ENCODE measurements at regions not wholly inside any gene's neighbourhood (a gene's known extent, or its start where the extent isn't known, plus 50 kb on each side); places are given as distances from the start of the nearest gene placed in this dataset.

GRCh38 chr12:75571204-75571603 lies 59.8 kb upstream of the KRR1 start:
- no peak overlapping the region for H3K27ac ChIP-seq (ENCODE audit: low read depth, low read length)
- no peak overlapping the region for H3K9ac ChIP-seq (ENCODE audit: low read length)
- H3K27me3 ChIP-seq (ENCODE audit: control insufficient read depth, insufficient read depth, low read length): no peaks in the 10 kb centered on the region
- H3K4me1 ChIP-seq (ENCODE audit: control insufficient read depth, insufficient read depth, low read length): no peaks in the 10 kb centered on the region
- no peak overlapping the region for H3K4me3 ChIP-seq (ENCODE audit: low read length)
- H3K36me3 ChIP-seq (ENCODE audit: control insufficient read depth, insufficient read depth, low read length): no peaks in the 10 kb centered on the region

DNA sequence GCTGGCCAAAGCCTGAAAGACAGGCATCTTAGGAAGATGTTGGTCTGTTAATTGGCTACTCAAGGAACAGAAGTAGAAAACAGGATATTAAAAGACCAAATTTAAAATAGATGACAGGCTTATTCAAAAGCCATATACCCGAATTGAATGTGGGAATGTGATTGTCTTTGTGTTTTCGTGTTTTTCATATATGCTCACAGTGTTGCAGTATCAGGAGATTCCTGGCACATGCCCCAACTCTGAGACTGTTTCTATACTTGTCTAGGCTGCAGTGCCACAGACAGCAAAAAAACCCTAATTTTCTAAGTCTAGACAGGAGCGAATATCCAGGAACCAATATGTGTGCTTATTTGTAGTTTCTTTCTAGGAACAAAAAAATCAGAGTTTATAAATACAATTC lies 57.4 kb upstream of the KRR1 start:
- Histone ChIP-seq H3K27ac (ENCODE audit: low read depth, low read length) (no peak overlapping the region), H3K27me3 (ENCODE audit: control insufficient read depth, insufficient read depth, low read length) (no peaks in the 10 kb centered on the region), H3K9ac (ENCODE audit: low read length) (no peak overlapping the region), H3K36me3 (ENCODE audit: control insufficient read depth, insufficient read depth, low read length) (no peaks in the 10 kb centered on the region), H3K4me1 (ENCODE audit: control insufficient read depth, insufficient read depth, low read length) (no peaks in the 10 kb centered on the region), H3K4me3 (ENCODE audit: low read length) (no peak overlapping the region)

GRCh38 chr12:75568393-75568792 lies 57.0 kb upstream of the KRR1 start:
- no peak overlapping the region for H3K9ac ChIP-seq (ENCODE audit: low read length)
- no peaks in the 10 kb centered on the region for H3K27me3 ChIP-seq (ENCODE audit: control insufficient read depth, insufficient read depth, low read length)
- no peaks in the 10 kb centered on the region for H3K36me3 ChIP-seq (ENCODE audit: control insufficient read depth, insufficient read depth, low read length)
- H3K4me3 ChIP-seq (ENCODE audit: low read length): no peak overlapping the region
- H3K27ac ChIP-seq (ENCODE audit: low read depth, low read length): no peak overlapping the region
- no peaks in the 10 kb centered on the region for H3K4me1 ChIP-seq (ENCODE audit: control insufficient read depth, insufficient read depth, low read length)

DNA sequence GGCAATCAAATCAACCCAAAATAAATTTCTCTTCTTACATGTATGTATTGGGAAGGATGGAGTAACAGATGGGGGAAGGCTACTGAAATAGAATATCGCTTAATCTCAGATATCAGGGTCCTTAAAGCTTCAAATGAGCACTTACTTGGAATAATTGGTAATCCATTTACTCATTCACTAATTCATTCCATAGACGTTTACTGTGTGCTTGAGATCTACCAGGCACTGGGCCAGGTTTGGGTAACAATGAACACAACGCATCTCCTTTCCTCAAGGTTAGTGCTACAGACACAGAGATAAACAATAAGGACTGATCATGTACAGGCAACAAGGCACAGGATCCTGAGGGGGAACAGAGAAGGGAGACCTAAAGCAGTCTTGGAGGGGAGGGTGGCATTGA lies 54.4 kb upstream of the KRR1 start:
- Histone ChIP-seq H3K9ac (ENCODE audit: low read length) (no peak overlapping the region), H3K27me3 (ENCODE audit: control insufficient read depth, insufficient read depth, low read length) (no peaks in the 10 kb centered on the region), H3K27ac (ENCODE audit: low read depth, low read length) (no peak overlapping the region), H3K4me1 (ENCODE audit: control insufficient read depth, insufficient read depth, low read length) (no peaks in the 10 kb centered on the region), H3K4me3 (ENCODE audit: low read length) (no peak overlapping the region), H3K36me3 (ENCODE audit: control insufficient read depth, insufficient read depth, low read length) (no peaks in the 10 kb centered on the region)

DNA sequence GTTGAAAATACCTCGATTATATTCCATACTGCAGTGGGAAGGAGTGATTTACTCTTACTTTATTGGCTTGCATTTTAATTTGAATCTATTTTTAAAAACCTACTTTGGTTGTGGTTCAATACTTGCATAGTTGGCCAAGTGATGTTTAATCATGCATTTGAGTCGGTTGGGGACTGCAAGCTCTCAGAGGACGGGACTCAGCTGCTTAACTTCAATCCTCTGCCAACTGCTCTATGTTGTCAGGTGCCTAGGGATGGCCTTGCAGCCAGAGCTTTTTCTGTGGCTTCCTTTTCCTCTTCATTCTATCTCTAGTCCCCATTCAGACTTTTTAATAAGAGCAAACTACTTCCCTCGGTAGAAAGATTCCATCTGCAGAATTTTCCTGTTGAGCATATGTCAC lies 53.4 kb upstream of the KRR1 start:
- Histone ChIP-seq H3K9ac (ENCODE audit: low read length) (no peak overlapping the region), H3K4me1 (ENCODE audit: control insufficient read depth, insufficient read depth, low read length) (no peaks in the 10 kb centered on the region), H3K36me3 (ENCODE audit: control insufficient read depth, insufficient read depth, low read length) (no peaks in the 10 kb centered on the region), H3K27me3 (ENCODE audit: control insufficient read depth, insufficient read depth, low read length) (no peaks in the 10 kb centered on the region), H3K27ac (ENCODE audit: low read depth, low read length) (no peak overlapping the region), H3K4me3 (ENCODE audit: low read length) (no peak overlapping the region)

DNA sequence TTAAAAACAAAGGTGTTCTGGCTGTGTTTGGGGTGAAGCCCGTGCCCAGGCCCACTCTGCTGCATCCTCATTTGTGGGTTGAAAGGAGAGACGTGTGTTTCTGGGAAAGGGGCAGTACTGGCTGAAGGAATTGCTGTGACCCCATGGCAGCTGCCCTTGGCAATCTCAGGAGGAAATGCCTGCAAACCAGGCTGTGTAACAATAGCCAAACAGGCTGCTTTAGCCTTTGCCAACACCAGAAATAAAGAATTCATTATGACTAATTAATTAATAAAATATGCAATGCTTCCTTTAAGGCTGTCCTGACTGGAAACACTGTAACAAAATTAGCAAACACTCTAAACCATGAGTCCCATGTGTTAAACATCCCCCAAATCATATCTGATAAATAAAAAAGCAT lies 53.0 kb upstream of the KRR1 start:
- Histone ChIP-seq H3K36me3 (ENCODE audit: control insufficient read depth, insufficient read depth, low read length) (no peaks in the 10 kb centered on the region), H3K27me3 (ENCODE audit: control insufficient read depth, insufficient read depth, low read length) (no peaks in the 10 kb centered on the region), H3K4me1 (ENCODE audit: control insufficient read depth, insufficient read depth, low read length) (no peaks in the 10 kb centered on the region), H3K4me3 (ENCODE audit: low read length) (no peak overlapping the region), H3K27ac (ENCODE audit: low read depth, low read length) (no peak overlapping the region), H3K9ac (ENCODE audit: low read length) (no peak overlapping the region)

DNA sequence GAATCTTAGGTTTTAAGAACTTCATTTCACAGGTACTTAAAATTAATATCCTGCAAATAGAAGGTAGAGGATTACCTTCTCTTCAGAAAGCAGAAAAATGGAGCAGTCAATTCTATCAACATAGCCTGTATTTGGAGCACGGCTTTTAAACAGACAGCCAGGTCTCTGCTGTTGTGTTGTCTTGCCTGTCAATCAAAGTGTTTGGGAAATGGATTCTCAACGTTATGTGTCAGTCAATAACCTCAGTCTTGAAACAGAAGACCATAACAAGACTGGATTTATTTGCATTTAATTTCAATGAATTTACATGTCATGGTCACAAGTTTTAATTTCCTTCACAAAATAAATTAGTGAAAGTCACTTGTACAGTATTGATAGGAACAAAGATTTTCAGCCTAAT lies 51.9 kb upstream of the KRR1 start:
- Histone ChIP-seq H3K27me3 (ENCODE audit: control insufficient read depth, insufficient read depth, low read length) (no peaks in the 10 kb centered on the region), H3K4me3 (ENCODE audit: low read length) (no peak overlapping the region), H3K36me3 (ENCODE audit: control insufficient read depth, insufficient read depth, low read length) (no peaks in the 10 kb centered on the region), H3K9ac (ENCODE audit: low read length) (no peak overlapping the region), H3K4me1 (ENCODE audit: control insufficient read depth, insufficient read depth, low read length) (no peaks in the 10 kb centered on the region), H3K27ac (ENCODE audit: low read depth, low read length) (no peak overlapping the region)

GRCh38 chr12:75561921-75562320 lies 50.5 kb upstream of the KRR1 start:
- Histone ChIP-seq H3K4me1 (ENCODE audit: control insufficient read depth, insufficient read depth, low read length) (no peaks in the 10 kb centered on the region), H3K36me3 (ENCODE audit: control insufficient read depth, insufficient read depth, low read length) (no peaks in the 10 kb centered on the region), H3K27ac (ENCODE audit: low read depth, low read length) (no peak overlapping the region), H3K27me3 (ENCODE audit: control insufficient read depth, insufficient read depth, low read length) (no peaks in the 10 kb centered on the region), H3K4me3 (ENCODE audit: low read length) (no peak overlapping the region), H3K9ac (ENCODE audit: low read length) (no peak overlapping the region)

Measured in rectal smooth muscle tissue (tissue), 1 donor.